ENCODE measurements at regions not wholly inside any gene's neighbourhood (a gene's known extent, or its start where the extent isn't known, plus 50 kb on each side); places are given as distances from the start of the nearest gene placed in this dataset.

DNA sequence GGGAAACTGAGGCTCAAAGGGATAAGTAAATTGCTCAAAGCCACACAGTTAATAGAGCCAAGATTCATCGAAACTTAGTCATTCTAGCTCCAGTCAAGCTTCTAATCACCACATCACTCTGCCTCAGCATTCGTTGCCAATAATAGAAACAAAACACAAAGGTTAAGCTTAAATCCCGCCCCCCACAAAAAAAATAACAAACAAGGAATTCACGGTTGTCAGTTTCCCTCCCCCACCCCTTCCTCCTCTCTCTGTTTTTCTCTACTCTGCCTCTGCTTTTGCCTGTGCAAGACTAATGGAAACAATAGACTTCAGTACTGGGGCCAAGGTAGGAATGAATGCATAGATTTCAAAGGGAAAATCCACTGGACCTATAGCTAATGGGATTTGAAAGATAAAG, 70.7 kb upstream of the ZNF644 start:
- DNase-seq = no peak

DNA sequence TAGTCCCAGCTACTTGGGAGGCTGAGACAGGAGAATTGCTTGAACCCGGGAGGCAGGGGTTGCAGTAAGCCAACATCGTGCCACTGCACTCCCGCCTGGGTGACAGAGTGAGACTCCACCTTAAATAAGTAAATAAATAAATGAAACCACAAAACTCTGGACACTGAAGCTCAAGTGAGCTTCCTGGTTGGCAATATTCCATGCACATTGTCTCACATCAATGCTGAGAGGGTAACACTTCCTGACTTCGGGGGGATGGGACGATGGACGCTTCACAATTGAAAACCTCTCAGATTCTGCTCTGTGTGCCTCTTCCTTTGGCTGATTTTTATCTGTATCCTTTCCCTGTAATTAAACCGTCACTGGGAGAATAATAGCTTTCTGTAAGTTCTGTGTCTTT, 70.0 kb upstream of the ZNF644 start:
- peak; percentile 35 for DNase-seq

DNA sequence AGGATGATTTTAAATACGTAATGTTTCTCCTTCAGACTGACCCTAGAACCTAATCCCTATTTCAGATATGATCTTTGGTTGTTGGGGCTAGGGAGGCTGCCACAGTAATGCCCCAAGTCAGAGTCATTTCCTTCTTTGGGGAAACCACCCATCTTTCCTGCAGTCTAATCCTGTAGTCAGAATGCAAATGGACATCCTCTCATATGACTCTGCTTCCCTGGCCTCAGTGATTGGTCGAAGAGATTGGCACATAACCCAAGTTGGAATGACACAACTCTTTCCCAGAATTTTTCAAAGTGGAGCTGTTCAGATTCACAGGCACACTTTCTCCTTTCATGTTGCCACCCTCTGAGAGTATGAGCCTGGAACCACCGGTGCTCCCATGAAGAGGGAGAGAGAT, 58.8 kb upstream of the ZNF644 start:
- no peak for DNase-seq

DNA sequence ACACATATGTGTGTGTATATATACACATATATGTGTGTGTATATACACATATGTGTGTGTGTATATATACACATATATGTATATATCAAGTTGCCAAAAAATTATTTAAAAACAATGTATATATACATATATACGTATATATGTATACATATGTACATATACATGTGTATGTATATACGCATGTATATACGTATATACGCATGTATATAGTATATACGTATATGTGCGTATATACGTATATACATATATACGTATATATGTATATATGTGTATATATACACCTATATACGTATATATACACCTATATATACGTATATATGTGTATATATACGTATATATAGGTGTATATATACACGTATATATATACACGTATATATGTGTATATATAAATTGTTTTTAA, 57.0 kb upstream of the ZNF644 start:
- DNase-seq = no peak

DNA sequence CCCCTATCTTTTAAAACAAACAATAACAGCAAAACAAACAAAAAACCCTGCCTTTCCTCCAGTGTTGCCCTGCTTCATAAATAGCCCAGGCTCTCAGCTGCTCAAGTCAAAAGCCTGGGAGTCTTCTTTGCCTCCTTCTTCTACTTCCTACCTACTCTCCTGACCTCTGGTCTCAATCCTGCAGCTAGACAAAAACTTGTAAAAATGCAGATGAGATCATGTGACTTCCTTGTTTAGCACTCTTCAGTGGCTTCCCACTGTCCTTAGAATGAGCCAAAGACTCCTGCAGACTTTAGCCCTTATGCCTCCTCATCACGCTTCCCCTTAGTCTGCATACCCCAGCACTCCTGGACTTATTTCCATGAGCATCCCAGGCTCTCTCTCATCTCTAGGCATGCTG, 55.0 kb upstream of the ZNF644 start:
- DNase-seq = no peak

DNA sequence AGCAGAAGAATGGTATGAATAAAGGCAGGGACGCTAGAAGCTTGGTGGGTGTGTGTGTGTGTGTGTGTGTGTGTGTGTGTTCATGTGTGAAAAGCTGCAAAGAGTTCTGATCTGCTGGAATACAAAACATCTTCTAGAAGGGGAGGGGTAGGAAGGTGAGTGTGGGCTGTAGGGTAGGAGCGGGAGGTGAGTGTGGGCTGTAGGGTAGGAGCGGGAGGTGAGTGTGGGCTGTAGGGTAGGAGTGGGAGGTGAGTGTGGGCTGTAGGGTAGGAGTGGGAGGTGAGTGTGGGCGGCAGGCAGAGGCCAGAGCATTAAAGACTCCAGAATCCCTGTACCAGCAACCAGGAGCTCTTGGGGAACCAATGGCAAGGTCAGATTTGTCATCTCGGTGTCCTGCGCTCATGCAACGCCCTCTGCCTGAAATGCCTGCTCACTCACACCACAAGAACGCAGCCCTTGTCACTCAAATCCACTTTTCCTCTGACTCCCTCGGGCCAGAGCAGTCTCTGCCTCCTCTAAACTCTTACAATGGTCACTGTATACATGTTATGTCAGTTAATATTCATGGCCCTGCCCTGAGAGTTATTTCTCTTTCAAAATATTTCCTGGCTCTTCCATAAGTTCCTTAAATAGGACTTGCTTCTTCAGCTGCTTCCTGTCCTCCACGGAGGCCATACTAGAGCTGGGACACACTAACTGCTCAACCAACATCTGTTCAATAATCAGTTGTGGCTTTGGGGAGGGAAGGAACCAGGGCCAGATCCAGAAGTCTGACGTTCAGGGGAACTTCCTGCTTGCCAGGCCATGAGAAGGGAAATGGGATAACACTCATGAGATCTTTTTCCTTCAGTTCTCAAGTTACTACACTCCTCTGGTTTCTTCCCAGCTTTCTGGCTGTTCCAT, 53.6 kb upstream of the ZNF644 start:
- no peak for DNase-seq

DNA sequence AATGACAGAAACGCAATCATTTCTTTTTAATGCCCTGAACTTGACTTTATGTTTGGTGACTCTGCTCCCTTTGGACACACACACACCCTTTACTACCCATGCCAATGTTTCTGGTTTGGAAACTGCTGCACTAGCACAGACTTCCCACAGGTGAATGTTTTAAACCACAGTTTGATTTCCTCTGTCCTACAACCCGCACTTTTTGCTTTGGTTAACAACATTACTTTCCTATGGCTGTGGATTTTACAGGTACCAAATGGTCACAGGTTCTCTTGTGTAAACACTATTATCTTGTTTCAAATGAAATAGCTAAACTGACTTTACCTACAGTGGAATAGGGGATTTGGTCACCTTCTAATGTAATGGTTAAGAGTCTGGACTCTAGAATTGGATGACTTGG, 51.5 kb upstream of the ZNF644 start:
- DNase-seq = no peak

DNA sequence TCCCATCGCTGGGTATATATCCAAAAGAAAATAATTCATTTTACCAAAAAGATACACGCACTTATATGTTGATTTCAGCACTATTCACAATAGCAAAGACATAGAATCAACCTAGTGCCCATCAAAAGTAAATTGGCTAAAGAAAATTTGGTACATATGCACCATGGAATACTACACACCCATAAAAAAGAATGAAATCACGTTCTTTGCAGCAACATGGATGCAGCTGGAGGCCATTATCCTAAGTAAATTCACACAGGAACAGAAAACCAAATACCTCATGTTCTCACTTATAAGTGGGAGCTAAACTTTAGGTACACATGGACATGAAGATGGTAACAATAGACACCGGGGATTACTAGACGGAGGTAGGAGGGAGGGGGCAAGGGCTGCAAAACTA, 50.0 kb upstream of the ZNF644 start:
- DNase-seq = no peak

Measured in NCI-H774 (cell line).